H1 (cell line): ENCODE measurements at regions not wholly inside any gene's neighbourhood (a gene's known extent, or its start where the extent isn't known, plus 50 kb on each side); places are given as distances from the start of the nearest gene placed in this dataset.

Experiments
- EZH2 ChIP-seq: fragments of 200-600 bp; sonication (generic); IDR thresholded peaks from 2 replicates; pipeline ENCODE4 v1.7.1; 2012; ENCODE audit warnings: low read depth, mild to moderate bottlenecking, moderate library complexity, low read length, inconsistent platforms; ENCODE audit not compliant: severe bottlenecking

- no peak for TF ChIP-seq EZH2
Measured at GRCh38 chr20:48301189-48301588, 515.9 kb upstream of the SULF2 start (continued).
